Neural cell (in vitro differentiated cells): ENCODE measurements at regions not wholly inside any gene's neighbourhood (a gene's known extent, or its start where the extent isn't known, plus 50 kb on each side); places are given as distances from the start of the nearest gene placed in this dataset.

Source experiments
- H2AFZ ChIP-seq: fragments of 200-600, 300-800 bp; sonication (generic), shearing (Covaris generic); 2 replicates; pipeline ENCODE4 v1.6.0; 2014; ENCODE audit warnings: low read depth, mild to moderate bottlenecking, antibody characterized with exemption, low read length, moderate library complexity
- H3F3A ChIP-seq: fragments of 200-600 bp; shearing (Covaris generic); 2 replicates; pipeline ENCODE4 v1.6.1; 2016; ENCODE audit warnings: mild to moderate bottlenecking, moderate library complexity, mixed read lengths, antibody characterized with exemption, low read length; ENCODE audit not compliant: insufficient read depth, poor library complexity, severe bottlenecking
- H3K27ac ChIP-seq: fragments of 200-600, 300-800 bp; sonication (generic), shearing (Covaris generic); 2 replicates; pipeline ENCODE4 v1.5.1; 2014; ENCODE audit warnings: mild to moderate bottlenecking, low read length, moderate library complexity
- H3K27me3 ChIP-seq: fragments of 300-800, 200-600 bp; sonication (generic), shearing (Covaris generic); 2 replicates; pipeline ENCODE4 v1.6.0; 2014; ENCODE audit warnings: mild to moderate bottlenecking, low read depth, low read length, moderate library complexity; ENCODE audit not compliant: insufficient read depth
- H3K36me3 ChIP-seq: fragments of 300-800, 200-600 bp; sonication (generic), shearing (Covaris generic); 2 replicates; pipeline ENCODE4 v1.5.1; 2014; ENCODE audit warnings: mild to moderate bottlenecking, antibody characterized with exemption, low read length, moderate library complexity; ENCODE audit not compliant: insufficient read depth
- H3K4me2 ChIP-seq: fragments of 300-800, 200-600 bp; sonication (generic), shearing (Covaris generic); 2 replicates; pipeline ENCODE4 v1.6.0; 2014; ENCODE audit warnings: mild to moderate bottlenecking, low read length
- H3K4me3 ChIP-seq: fragments of 300-800, 200-600 bp; sonication (generic), shearing (Covaris generic); 2 replicates; pipeline ENCODE4 v1.5.1; 2014; ENCODE audit warnings: mild to moderate bottlenecking, low read length, moderate library complexity
- H3K79me2 ChIP-seq: fragments of 200-600 bp; shearing (Covaris generic); replicated peaks from 2 replicates; pipeline ENCODE4 v1.6.0; 2014; ENCODE audit warnings: mild to moderate bottlenecking, low read length, moderate library complexity; ENCODE audit not compliant: insufficient read depth
- H3K9ac ChIP-seq: fragments of 300-800, 200-600 bp; sonication (generic), shearing (Covaris generic); 2 replicates; pipeline ENCODE4 v1.6.1; 2016; ENCODE audit warnings: mild to moderate bottlenecking, low read length, mixed read lengths
- H3K9me2 ChIP-seq: fragments of 200-600 bp; shearing (Covaris generic); 2 replicates; pipeline ENCODE4 v1.6.1; 2016; ENCODE audit warnings: mild to moderate bottlenecking, low read length, mixed read lengths; ENCODE audit not compliant: insufficient read depth
- H3K9me3 ChIP-seq: fragments of 200-600, 300-800 bp; sonication (generic), shearing (Covaris generic); 2 replicates; pipeline ENCODE4 v1.6.1; 2016; ENCODE audit warnings: mild to moderate bottlenecking, mixed run types, low read length, moderate library complexity, mixed read lengths
- H4K20me1 ChIP-seq: fragments of 200-600 bp; shearing (Covaris generic); 2 replicates; pipeline ENCODE4 v1.6.1; 2016; ENCODE audit warnings: mild to moderate bottlenecking, mixed run types; ENCODE audit not compliant: insufficient read depth
- CTCF ChIP-seq: fragments of 450-650 bp; IDR thresholded peaks from 2 replicates; pipeline ENCODE4 v1.5.1; 2014; ENCODE audit warnings: antibody characterized with exemption, mild to moderate bottlenecking, moderate library complexity; ENCODE audit not compliant: poor library complexity, severe bottlenecking
- EP300 ChIP-seq: fragments of 450-650 bp; conservative IDR thresholded peaks from 2 replicates; pipeline ENCODE4 v1.6.1; 2014; ENCODE audit warnings: antibody characterized with exemption, mild to moderate bottlenecking, moderate library complexity; ENCODE audit not compliant: poor library complexity, severe bottlenecking
- EZH2 ChIP-seq: fragments of 200-600, 300-800 bp; shearing (Covaris generic), sonication (generic); IDR thresholded peaks from 2 replicates; pipeline ENCODE4 v1.6.1; 2014; ENCODE audit warnings: antibody characterized with exemption, low read length, borderline replicate concordance, mild to moderate bottlenecking; ENCODE audit not compliant: insufficient read depth, poor library complexity, severe bottlenecking
- MXI1 ChIP-seq: fragments of 450-650 bp; conservative IDR thresholded peaks from 2 replicates; pipeline ENCODE4 v1.6.1; 2014; ENCODE audit warnings: antibody characterized with exemption, mild to moderate bottlenecking; ENCODE audit not compliant: poor library complexity, severe bottlenecking
- POLR2AphosphoS5 ChIP-seq: IDR thresholded peaks from 2 replicates; pipeline ENCODE4 v1.6.1; 2012
- RAD21 ChIP-seq: fragments of 450-650 bp; conservative IDR thresholded peaks from 2 replicates; pipeline ENCODE4 v1.6.1; 2014; ENCODE audit warnings: antibody characterized with exemption, mild to moderate bottlenecking, moderate library complexity
- REST ChIP-seq: IDR thresholded peaks from 2 replicates; pipeline ENCODE4 v1.6.1; 2012; ENCODE audit warnings: borderline replicate concordance
- SMC3 ChIP-seq: fragments of 450-650 bp; conservative IDR thresholded peaks from 2 replicates; pipeline ENCODE4 v1.6.1; 2014; ENCODE audit warnings: antibody characterized with exemption, mild to moderate bottlenecking, moderate library complexity; ENCODE audit not compliant: poor library complexity
- TAF1 ChIP-seq: IDR thresholded peaks from 2 replicates; pipeline ENCODE4 v1.6.1; 2012; ENCODE audit warnings: low read depth

GRCh38 chr2:43040084-43040854 is 186.1 kb downstream of the ZFP36L2 start:
- Histone ChIP-seq H3K27me3 (no peaks in the 10 kb centered on the region), H2AFZ (no peak overlapping the region), H3K27ac (no peak overlapping the region), H3K36me3 (no peaks in the 10 kb centered on the region), H3K9ac (no peak overlapping the region), H3K4me3 (no peak overlapping the region), H3K79me2 (no peaks in the 10 kb centered on the region), H3K9me3 (no peaks in the 10 kb centered on the region), H3F3A (no peaks in the 10 kb centered on the region), H3K9me2 (no peaks in the 10 kb centered on the region), H3K4me2 (no peak overlapping the region), H4K20me1 (no peaks in the 10 kb centered on the region)
- TF ChIP-seq EZH2, result no peak
- TF ChIP-seq CTCF, result no peak
- no peak for TF ChIP-seq EP300
- TF ChIP-seq POLR2AphosphoS5, result no peak
- no peak for TF ChIP-seq MXI1
- TF ChIP-seq TAF1, result no peak
- no peak for TF ChIP-seq RAD21
- TF ChIP-seq REST, result no peak
- TF ChIP-seq SMC3, result no peak

DNA sequence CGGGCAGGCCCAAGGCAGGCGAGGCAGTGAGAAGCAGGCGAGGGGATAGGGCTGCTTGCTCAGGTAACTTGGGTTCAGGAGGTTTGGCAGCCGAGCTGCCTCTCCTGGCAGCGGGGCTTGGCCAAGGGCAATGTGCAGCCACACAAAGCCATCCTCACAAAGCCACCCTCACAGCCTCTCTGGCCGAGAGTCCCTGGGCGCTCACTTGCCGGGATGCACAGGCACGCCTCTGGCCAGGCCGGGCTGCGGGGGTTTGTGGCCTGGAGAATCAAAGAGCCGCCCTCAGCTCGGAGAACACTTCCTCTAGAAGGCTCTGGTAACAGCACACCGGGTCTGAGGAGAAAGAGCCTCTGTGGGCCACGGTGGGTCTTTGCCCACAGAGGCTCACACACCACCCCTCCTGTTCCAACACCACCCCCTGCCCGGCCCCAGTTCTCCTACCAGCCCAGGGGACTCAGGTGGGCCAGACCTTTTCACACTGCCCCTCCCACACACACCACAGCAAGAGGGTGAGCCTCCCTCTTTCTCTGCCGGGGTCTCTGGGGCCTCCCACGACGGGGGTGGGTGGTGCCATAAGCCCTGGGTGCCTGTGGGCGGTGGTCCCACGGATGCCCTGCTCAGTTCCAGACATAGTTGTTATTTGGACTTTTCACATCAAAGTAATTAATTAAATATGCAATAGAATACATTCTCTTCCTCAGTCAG is 186.9 kb downstream of the ZFP36L2 start:
- Histone ChIP-seq H3K9ac (no peak overlapping the region), H3F3A (no peaks in the 10 kb centered on the region), H3K9me2 (no peaks in the 10 kb centered on the region), H3K27me3 (no peaks in the 10 kb centered on the region), H3K27ac (no peak overlapping the region), H3K36me3 (no peaks in the 10 kb centered on the region), H3K79me2 (no peaks in the 10 kb centered on the region), H4K20me1 (no peaks in the 10 kb centered on the region), H2AFZ (no peak overlapping the region), H3K4me2 (no peak overlapping the region), H3K4me3 (no peak overlapping the region), H3K9me3 (no peaks in the 10 kb centered on the region)
- TF ChIP-seq SMC3 (no peak), POLR2AphosphoS5 (no peak), EP300 (no peak), EZH2 (no peak), MXI1 (no peak)
